Activated naive CD4-positive, alpha-beta T cell treated with anti-CD3 and anti-CD28 coated beads, Interleukin-2, amount 50 U/mL, for 24 hours (primary cell): ENCODE measurements at regions not wholly inside any gene's neighbourhood (a gene's known extent, or its start where the extent isn't known, plus 50 kb on each side); places are given as distances from the start of the nearest gene placed in this dataset.

Experiments
- H3K27ac Mint-ChIP-seq: one replicate; pipeline ENCODE4 v1.8.0; 2021; ENCODE audit warnings: mild to moderate bottlenecking, mixed read lengths
- H3K27me3 Mint-ChIP-seq: one replicate; pipeline ENCODE4 v1.8.0; 2021; ENCODE audit warnings: mixed read lengths
- H3K36me3 Mint-ChIP-seq: one replicate; pipeline ENCODE4 v1.8.0; 2021; ENCODE audit warnings: mixed read lengths
- H3K4me1 Mint-ChIP-seq: one replicate; pipeline ENCODE4 v1.8.0; 2021; ENCODE audit warnings: mixed read lengths
- H3K4me3 Mint-ChIP-seq: one replicate; pipeline ENCODE4 v1.8.0; 2021; ENCODE audit warnings: mild to moderate bottlenecking, mixed read lengths
- H3K9me3 Mint-ChIP-seq: one replicate; pipeline ENCODE4 v1.8.0; 2021; ENCODE audit warnings: mixed read lengths

GRCh38 chrX:69299285-69299684 is 134.0 kb upstream of the PJA1 start:
- no peaks in the 10 kb centered on the region for H3K36me3 Mint-ChIP-seq
- H3K9me3 Mint-ChIP-seq = no peaks in the 10 kb centered on the region
- H3K27me3 Mint-ChIP-seq = no peaks in the 10 kb centered on the region
- H3K4me3 Mint-ChIP-seq = no peak overlapping the region
- H3K4me1 Mint-ChIP-seq = no peaks in the 10 kb centered on the region
- H3K27ac Mint-ChIP-seq = no peak overlapping the region

GRCh38 chrX:69298466-69299140 is 133.3 kb upstream of the PJA1 start:
- Mint-ChIP-seq H3K9me3 (no peaks in the 10 kb centered on the region), H3K4me1 (no peaks in the 10 kb centered on the region), H3K27me3 (no peaks in the 10 kb centered on the region), H3K27ac (no peak overlapping the region), H3K4me3 (no peak overlapping the region), H3K36me3 (no peaks in the 10 kb centered on the region)

GRCh38 chrX:69297506-69297905 is 132.3 kb upstream of the PJA1 start:
- Mint-ChIP-seq H3K27me3 (no peaks in the 10 kb centered on the region), H3K4me1 (no peaks in the 10 kb centered on the region), H3K36me3 (no peaks in the 10 kb centered on the region), H3K4me3 (no peak overlapping the region), H3K27ac (no peak overlapping the region), H3K9me3 (no peaks in the 10 kb centered on the region)

DNA sequence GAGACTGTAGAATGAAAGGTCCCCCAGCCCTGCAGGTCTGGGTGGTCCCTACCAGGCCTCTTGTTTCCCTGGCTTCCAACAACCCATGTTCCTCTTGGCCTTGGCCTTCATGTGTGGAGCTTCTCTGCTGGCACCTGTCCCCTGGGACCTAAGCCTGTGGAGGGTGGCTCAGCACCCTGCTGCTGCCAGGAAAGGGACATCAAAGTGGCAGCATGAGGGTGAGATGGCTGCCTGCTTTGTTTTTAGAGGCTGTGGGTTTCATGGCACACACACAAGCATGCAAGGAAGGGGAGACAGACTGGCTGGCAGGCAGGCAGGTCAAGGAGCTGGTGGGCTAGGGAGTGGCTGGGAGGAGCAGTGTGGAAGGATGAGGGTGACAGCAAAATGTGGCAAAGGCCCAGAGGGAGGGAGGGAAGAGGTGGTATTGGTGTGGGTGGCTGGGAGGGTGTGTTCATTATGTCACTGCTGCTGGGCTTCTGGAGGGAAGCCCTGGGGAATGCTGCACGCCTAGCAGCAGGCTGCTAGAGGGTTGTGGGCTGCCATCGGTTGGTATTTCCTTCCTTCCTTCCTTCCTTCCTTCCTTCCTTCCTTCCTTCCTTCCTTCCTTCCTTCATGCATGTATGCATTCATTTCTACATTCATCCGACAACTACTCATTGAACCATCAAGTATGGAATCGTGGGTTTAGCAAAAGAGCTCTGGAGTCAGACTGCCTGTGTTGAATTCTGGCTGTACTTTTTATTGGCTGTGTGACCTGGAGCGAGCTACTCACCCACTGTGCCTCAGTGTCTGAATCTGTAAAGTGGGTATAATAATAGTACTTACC is 128.7 kb upstream of the PJA1 start:
- Mint-ChIP-seq H3K9me3 (no peaks in the 10 kb centered on the region), H3K27me3 (no peaks in the 10 kb centered on the region), H3K4me1 (no peaks in the 10 kb centered on the region), H3K27ac (no peak overlapping the region), H3K36me3 (no peaks in the 10 kb centered on the region), H3K4me3 (no peak overlapping the region)

- H3K36me3 Mint-ChIP-seq = no peaks in the 10 kb centered on the region
Measured at GRCh38 chrX:69291116-69291515, 125.9 kb upstream of the PJA1 start.

GRCh38 chrX:69290292-69290691 is 125.0 kb upstream of the PJA1 start:
- Mint-ChIP-seq H3K27ac (no peak overlapping the region), H3K4me3 (no peak overlapping the region), H3K9me3 (no peaks in the 10 kb centered on the region), H3K4me1 (no peaks in the 10 kb centered on the region), H3K36me3 (no peaks in the 10 kb centered on the region), H3K27me3 (no peaks in the 10 kb centered on the region)

More at GRCh38 chrX:69291116-69291515, 125.9 kb upstream of the PJA1 start:
- Mint-ChIP-seq H3K27ac (no peak overlapping the region), H3K4me1 (no peaks in the 10 kb centered on the region), H3K27me3 (no peaks in the 10 kb centered on the region), H3K9me3 (no peaks in the 10 kb centered on the region), H3K4me3 (no peak overlapping the region)

GRCh38 chrX:69289793-69290123 is 124.5 kb upstream of the PJA1 start:
- Mint-ChIP-seq H3K4me3 (no peak overlapping the region), H3K27me3 (no peaks in the 10 kb centered on the region), H3K36me3 (no peaks in the 10 kb centered on the region), H3K4me1 (no peaks in the 10 kb centered on the region), H3K27ac (no peak overlapping the region), H3K9me3 (no peaks in the 10 kb centered on the region)

GRCh38 chrX:69289046-69289792 is 124.0 kb upstream of the PJA1 start:
- no peaks in the 10 kb centered on the region for H3K27me3 Mint-ChIP-seq
- H3K4me1 Mint-ChIP-seq = no peaks in the 10 kb centered on the region
- H3K4me3 Mint-ChIP-seq = no peak overlapping the region
- H3K9me3 Mint-ChIP-seq = no peaks in the 10 kb centered on the region
- no peaks in the 10 kb centered on the region for H3K36me3 Mint-ChIP-seq
- no peak overlapping the region for H3K27ac Mint-ChIP-seq

GRCh38 chrX:69287095-69287494 is 121.8 kb upstream of the PJA1 start:
- Mint-ChIP-seq H3K27ac (no peak overlapping the region), H3K4me3 (no peak overlapping the region), H3K9me3 (no peaks in the 10 kb centered on the region), H3K36me3 (no peaks in the 10 kb centered on the region), H3K4me1 (no peaks in the 10 kb centered on the region), H3K27me3 (no peaks in the 10 kb centered on the region)

DNA sequence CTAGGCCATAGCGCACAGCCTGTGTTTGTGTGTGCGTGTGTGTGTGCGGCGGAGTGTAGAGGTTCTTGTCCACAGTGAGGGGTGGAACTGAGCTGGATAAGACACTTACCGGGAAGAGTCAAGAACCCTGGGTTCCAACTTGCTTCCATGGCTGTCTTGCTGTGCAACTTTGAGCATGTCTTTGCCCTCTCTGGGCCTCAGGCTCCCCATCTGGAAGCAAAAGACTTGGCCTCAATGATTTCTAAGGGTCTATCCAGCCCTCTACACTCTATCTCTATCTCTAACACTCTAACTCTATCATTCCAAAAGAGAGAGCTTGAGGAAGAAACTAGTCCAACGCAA is 121.3 kb upstream of the PJA1 start:
- Mint-ChIP-seq H3K27ac (no peak overlapping the region), H3K27me3 (no peaks in the 10 kb centered on the region), H3K9me3 (no peaks in the 10 kb centered on the region), H3K36me3 (no peaks in the 10 kb centered on the region), H3K4me1 (no peaks in the 10 kb centered on the region), H3K4me3 (no peak overlapping the region)

GRCh38 chrX:69285881-69286564 is 120.8 kb upstream of the PJA1 start:
- H3K27me3 Mint-ChIP-seq = no peaks in the 10 kb centered on the region
- no peaks in the 10 kb centered on the region for H3K36me3 Mint-ChIP-seq
- no peaks in the 10 kb centered on the region for H3K4me1 Mint-ChIP-seq
- no peak overlapping the region for H3K27ac Mint-ChIP-seq
- no peak overlapping the region for H3K4me3 Mint-ChIP-seq
- no peaks in the 10 kb centered on the region for H3K9me3 Mint-ChIP-seq

GRCh38 chrX:69285401-69285877 is 120.2 kb upstream of the PJA1 start:
- no peaks in the 10 kb centered on the region for H3K36me3 Mint-ChIP-seq
- H3K4me3 Mint-ChIP-seq = peak overlapping the region; percentile 7
- no peaks in the 10 kb centered on the region for H3K4me1 Mint-ChIP-seq
- no peaks in the 10 kb centered on the region for H3K27me3 Mint-ChIP-seq
- no peaks in the 10 kb centered on the region for H3K9me3 Mint-ChIP-seq
- H3K27ac Mint-ChIP-seq = no peak overlapping the region

DNA sequence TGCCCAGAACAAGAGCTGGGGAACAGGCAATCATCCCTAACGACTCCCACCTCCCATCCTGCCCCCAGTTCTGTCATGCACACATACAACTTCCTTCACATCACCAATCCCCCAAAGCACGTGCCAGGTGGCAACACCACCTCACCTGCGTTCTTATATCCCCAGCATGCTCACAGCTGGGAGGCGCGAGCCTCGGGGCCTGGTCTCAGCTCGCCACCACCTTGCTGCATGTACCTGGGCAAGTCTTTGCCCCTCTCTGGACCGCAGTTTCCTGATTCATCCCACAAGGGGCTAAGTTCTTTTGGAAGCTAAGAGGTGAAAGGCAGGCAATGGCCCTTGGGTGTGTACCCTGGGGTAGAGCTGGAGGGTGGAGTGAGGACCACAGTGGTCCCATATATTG is 119.2 kb upstream of the PJA1 start:
- Mint-ChIP-seq H3K4me1 (no peaks in the 10 kb centered on the region), H3K27me3 (no peaks in the 10 kb centered on the region), H3K4me3 (no peak overlapping the region), H3K9me3 (no peaks in the 10 kb centered on the region), H3K27ac (no peak overlapping the region), H3K36me3 (no peaks in the 10 kb centered on the region)

DNA sequence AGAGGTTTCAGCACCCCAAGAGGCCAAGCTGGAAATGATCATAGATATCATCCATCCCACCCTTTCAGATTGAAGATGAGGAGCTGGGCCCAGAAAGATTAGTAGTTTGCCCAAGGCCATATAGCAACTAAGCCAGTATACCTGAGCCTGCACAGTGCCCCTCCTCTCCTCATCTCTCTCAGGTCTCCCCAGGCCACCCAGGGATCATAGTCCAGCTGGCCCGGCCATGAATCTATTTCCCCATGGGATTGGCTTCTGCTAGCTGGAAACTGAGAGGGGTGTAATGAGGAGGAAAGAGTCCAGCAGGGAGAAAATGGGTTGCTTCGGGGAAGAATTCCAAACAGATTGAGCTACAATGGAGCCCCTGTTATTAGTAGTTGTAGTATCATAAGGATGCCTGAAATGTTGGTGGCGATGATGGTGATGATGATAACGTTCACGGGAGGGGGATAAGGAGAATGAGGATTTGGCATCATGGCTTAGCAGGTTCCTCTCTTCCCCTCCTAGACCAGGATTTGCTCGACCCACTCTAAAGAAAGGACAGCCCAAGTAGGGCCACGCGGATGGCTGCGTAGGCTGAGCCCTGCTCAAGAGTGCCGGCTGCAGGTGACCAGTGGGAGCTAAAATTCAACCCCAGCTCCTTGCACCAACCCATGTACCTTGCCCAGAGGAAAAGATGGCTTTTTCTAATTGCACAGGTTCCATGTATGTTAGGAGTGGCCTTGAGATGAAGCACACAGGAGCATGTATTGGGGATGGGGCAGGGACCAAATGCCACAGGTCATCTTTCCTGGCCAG is 117.8 kb upstream of the PJA1 start:
- Mint-ChIP-seq H3K27me3 (no peaks in the 10 kb centered on the region), H3K4me1 (no peaks in the 10 kb centered on the region), H3K36me3 (no peaks in the 10 kb centered on the region), H3K9me3 (no peaks in the 10 kb centered on the region), H3K4me3 (no peak overlapping the region), H3K27ac (no peak overlapping the region)

DNA sequence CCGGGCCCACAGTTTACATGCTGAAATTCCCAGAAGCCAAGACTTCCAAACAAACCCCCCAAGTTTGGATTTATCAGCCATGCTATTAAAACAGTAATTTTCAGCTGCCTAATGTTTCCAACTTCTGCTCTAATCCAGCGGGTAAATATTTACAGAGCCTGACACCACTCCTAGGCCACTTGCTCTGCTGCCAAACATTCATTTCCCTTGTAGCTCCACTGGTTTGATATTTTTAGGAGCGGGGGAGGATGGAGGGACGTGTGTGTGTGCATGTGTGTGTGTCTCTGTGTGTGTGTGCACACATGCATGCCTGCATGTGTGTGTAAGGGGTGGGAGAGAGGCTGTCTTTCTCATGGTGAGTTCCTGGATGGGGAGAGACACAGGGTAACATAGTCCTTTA is 115.7 kb upstream of the PJA1 start:
- Mint-ChIP-seq H3K4me3 (no peak overlapping the region), H3K27me3 (no peaks in the 10 kb centered on the region), H3K9me3 (no peaks in the 10 kb centered on the region), H3K27ac (no peak overlapping the region), H3K4me1 (no peaks in the 10 kb centered on the region), H3K36me3 (no peaks in the 10 kb centered on the region)
